Skeletal muscle tissue (tissue), 3 donors: ENCODE measurements at regions not wholly inside any gene's neighbourhood (a gene's known extent, or its start where the extent isn't known, plus 50 kb on each side); places are given as distances from the start of the nearest gene placed in this dataset.

Experiments
- H3K27ac ChIP-seq: one replicate; pipeline ENCODE4 v1.7.0; 2013; ENCODE audit warnings: mild to moderate bottlenecking, low read depth, low read length, inconsistent platforms
- H3K27me3 ChIP-seq, 3 donors: one replicate each; pipeline ENCODE4 v1.7.0; 2013; ENCODE audit warnings: low read length in 3 of 3; ENCODE audit not compliant: control insufficient read depth in 3 of 3, insufficient read depth in 3 of 3
- H3K36me3 ChIP-seq, 3 donors: one replicate each; pipeline ENCODE4 v1.7.0; 2013; ENCODE audit warnings: low read length in 3 of 3; ENCODE audit not compliant: control insufficient read depth in 3 of 3, insufficient read depth in 3 of 3
- H3K4me1 ChIP-seq, 3 donors: one replicate each; pipeline ENCODE4 v1.7.0; 2013; ENCODE audit warnings: low read length in 3 of 3, mild to moderate bottlenecking in 3 of 3; ENCODE audit not compliant: control insufficient read depth in 3 of 3, insufficient read depth in 3 of 3
- H3K4me3 ChIP-seq, 3 donors: one replicate each; pipeline ENCODE4 v1.7.0; 2013; ENCODE audit warnings: low read length in 3 of 3
- H3K9ac ChIP-seq, 3 donors: one replicate each; pipeline ENCODE4 v1.7.0; 2013; ENCODE audit warnings: low read length in 3 of 3, mild to moderate bottlenecking in 3 of 3, moderate library complexity in 2 of 3, low read depth in 1 of 3
- H3K9me3 ChIP-seq, 3 donors: one replicate each; pipeline ENCODE4 v1.7.0; 2013; ENCODE audit warnings: low read length in 3 of 3; ENCODE audit not compliant: control insufficient read depth in 3 of 3
- donor health status: Osteomylitis.

DNA sequence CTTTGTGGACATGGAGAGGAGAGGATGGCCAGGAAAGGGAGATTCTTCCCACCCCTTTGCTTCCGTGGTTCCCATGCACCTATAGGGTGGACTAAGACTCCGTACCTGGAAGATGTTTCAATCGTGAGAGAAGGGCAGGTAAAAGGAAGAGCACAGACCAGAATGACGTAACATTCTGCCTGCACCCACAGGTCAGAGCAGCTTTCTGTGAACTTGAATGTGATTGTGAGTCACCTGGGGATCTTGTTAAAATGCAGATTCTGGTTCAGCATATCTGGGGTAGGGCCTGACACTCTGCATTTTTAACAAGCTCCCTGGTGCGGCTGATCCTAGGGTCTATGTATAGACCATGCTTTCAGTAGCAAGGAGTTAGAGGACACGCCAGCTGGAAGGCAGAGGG lies 164.1 kb upstream of the SGK1 start:
- Histone ChIP-seq H3K36me3 (no peaks in the 10 kb centered on the region), H3K9me3 (no peaks in the 10 kb centered on the region), H3K27me3 (no peaks in the 10 kb centered on the region), H3K27ac (no peak overlapping the region), H3K4me1 (peaks cover 14 to 21% (median 21%) of the 10 kb centered on the region in 3 donors), H3K9ac (no peak overlapping the region), H3K4me3 (no peak overlapping the region)

DNA sequence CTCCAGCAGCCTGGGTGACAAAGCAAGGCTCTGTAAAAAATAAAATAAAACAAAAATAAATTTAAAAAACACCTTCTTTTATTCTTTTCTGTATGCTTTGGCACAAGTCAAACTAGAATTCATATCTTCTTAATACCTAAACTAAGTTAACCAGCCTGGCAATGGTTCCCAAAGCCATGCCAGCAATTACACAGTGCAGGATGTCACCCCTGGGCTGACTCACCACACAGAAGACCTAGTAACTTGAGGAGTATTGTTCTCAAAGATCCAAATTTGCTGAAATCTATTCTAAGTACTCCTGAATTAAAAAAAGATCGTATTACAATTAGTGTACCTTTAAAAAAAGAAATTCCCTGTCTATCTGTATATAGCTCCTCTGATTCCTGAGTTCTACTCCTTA lies 162.7 kb upstream of the SGK1 start:
- Histone ChIP-seq H3K27me3 (no peaks in the 10 kb centered on the region), H3K36me3 (no peaks in the 10 kb centered on the region), H3K9me3 (no peaks in the 10 kb centered on the region), H3K4me3 (no peak overlapping the region), H3K27ac (no peak overlapping the region), H3K4me1 (peaks cover 14 to 21% (median 21%) of the 10 kb centered on the region in 3 donors), H3K9ac (no peak overlapping the region)

DNA sequence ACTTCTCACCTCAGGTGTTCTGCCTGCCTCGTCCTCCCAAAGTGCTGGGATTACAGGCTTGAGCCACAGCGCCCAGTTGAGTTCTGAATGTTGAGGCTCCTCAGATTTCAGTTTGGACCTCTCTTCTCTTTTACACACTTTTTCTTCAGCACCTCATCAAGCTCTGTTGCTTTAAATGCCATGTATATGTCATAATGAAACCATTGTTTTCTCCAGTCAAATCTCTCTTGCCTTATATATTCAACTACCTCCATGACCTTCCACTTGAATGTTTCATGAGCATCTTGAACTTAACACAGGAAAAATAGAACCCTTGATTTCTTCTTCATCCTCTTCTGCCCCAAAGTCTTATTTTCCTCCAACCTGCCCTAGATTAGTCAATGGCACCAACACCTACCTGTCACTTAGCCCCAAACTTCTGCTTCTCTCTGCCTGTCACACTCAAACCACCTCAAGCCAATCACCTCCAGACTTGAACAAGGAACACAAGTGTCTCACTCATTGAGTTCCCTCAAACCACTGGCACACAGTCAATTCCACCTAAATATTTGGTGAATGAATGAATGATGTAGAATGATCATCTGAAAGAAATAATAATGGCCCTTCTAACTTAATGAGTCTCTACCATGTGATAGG lies 161.0 kb upstream of the SGK1 start:
- no peak overlapping the region for H3K4me3 ChIP-seq
- H3K9ac ChIP-seq = no peak overlapping the region
- H3K36me3 ChIP-seq = no peaks in the 10 kb centered on the region
- H3K27ac ChIP-seq = no peak overlapping the region
- no peaks in the 10 kb centered on the region for H3K9me3 ChIP-seq
- no peaks in the 10 kb centered on the region for H3K27me3 ChIP-seq
- H3K4me1 ChIP-seq = peaks cover 19 to 30% (median 21%) of the 10 kb centered on the region in 3 donors

DNA sequence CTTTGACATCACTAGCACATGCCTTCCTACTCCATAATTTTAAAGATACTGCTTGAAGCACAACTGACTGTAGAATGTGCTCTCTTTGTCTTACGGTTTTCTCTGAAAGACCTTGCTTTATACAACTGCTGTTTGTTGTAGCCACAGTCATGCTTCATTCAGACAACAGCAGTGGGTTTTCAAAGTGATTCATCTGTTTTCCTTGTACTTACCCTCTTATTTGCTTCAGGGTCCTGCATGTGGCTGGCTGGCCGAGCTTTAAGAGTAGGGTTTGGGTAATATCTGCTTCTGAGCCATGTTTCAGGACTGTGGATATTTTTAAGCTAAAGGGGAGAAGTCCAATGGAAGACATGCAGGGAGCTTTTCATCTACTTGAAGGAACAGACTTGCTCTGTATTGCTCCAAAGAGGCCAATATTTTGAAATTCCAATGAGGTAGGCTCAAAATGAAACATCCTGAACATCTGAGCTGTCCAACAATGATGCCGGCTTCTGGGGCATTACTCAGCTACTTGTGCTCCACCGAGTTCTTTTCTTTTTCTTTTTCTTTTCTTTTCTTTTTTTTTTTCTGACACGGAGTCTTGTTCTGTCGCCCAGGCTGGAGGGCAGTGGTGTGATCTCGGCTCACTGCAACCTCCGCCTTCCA lies 160.2 kb upstream of the SGK1 start:
- Histone ChIP-seq H3K27me3 (no peaks in the 10 kb centered on the region), H3K27ac (no peak overlapping the region), H3K9me3 (no peaks in the 10 kb centered on the region), H3K36me3 (no peaks in the 10 kb centered on the region), H3K4me1 (peaks cover 17 to 27% (median 17%) of the 10 kb centered on the region in 3 donors), H3K4me3 (no peak overlapping the region), H3K9ac (no peak overlapping the region)

DNA sequence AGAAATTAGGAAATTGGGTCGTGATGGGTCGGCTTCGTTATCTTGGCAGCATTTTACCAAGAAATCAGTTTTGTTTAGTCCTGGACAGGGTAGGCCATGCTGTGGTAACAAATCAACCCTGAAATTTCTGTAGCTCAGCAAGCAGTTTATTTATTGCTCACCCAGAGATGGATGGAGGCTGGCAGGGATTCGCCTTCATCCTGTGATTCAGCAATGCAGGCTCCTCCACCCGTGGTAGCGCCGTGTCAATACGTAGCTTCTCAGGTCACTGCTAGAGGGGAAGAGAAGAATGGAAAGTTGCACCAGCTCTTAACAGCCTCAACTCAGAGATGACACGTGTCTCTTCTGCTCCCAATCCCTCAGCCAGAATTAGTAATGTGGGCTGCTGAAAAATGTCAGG lies 157.0 kb upstream of the SGK1 start:
- no peak overlapping the region for H3K4me3 ChIP-seq
- H3K36me3 ChIP-seq = no peaks in the 10 kb centered on the region
- H3K27ac ChIP-seq = peak overlapping the region; percentile 20
- no peaks in the 10 kb centered on the region for H3K27me3 ChIP-seq
- H3K9ac ChIP-seq = no peak overlapping the region
- no peaks in the 10 kb centered on the region for H3K9me3 ChIP-seq
- peaks cover 5 to 13% (median 5%) of the 10 kb centered on the region in 3 donors for H3K4me1 ChIP-seq

DNA sequence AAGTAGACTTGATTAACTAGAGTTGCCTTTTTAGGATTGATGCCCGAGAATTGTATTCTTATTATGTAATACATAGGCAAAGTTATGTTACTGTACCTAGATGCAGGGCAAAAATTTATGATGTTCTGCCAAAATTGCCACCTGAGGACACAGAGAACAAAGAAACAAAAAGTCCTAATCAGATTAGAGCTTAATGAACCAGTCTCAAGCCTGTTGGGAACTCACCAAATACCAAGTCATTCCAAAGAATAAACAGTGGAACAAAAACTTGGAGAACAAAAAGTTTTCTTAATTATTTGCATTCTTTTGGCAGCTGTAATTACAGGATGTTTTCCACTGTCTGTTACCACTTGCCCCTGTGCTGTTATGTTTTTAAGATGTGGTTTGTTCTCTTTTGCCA lies 154.7 kb upstream of the SGK1 start:
- no peak overlapping the region for H3K27ac ChIP-seq
- H3K9ac ChIP-seq = no peak overlapping the region
- H3K36me3 ChIP-seq = no peaks in the 10 kb centered on the region
- H3K9me3 ChIP-seq = no peaks in the 10 kb centered on the region
- H3K4me1 ChIP-seq = peaks cover 13 to 24% (median 14%) of the 10 kb centered on the region in 3 donors
- H3K4me3 ChIP-seq = no peak overlapping the region
- H3K27me3 ChIP-seq = no peaks in the 10 kb centered on the region

- no peaks in the 10 kb centered on the region for H3K9me3 ChIP-seq
- H3K4me1 ChIP-seq = peaks cover 14 to 24% (median 14%) of the 10 kb centered on the region in 3 donors
- H3K27ac ChIP-seq = no peak overlapping the region
- H3K4me3 ChIP-seq = no peak overlapping the region
- H3K36me3 ChIP-seq = no peaks in the 10 kb centered on the region
- H3K27me3 ChIP-seq = no peaks in the 10 kb centered on the region
- H3K9ac ChIP-seq = no peak overlapping the region
Measured at GRCh38 chr6:134472046-134472445, 154.1 kb upstream of the SGK1 start.

- Histone ChIP-seq H3K4me3 (peak overlapping the region in 1 of 3 donors; percentile 11), H3K9me3 (no peaks in the 10 kb centered on the region), H3K27ac (peak overlapping the region; percentile 94)
Measured at GRCh38 chr6:134470457-134470975, 152.6 kb upstream of the SGK1 start.

DNA sequence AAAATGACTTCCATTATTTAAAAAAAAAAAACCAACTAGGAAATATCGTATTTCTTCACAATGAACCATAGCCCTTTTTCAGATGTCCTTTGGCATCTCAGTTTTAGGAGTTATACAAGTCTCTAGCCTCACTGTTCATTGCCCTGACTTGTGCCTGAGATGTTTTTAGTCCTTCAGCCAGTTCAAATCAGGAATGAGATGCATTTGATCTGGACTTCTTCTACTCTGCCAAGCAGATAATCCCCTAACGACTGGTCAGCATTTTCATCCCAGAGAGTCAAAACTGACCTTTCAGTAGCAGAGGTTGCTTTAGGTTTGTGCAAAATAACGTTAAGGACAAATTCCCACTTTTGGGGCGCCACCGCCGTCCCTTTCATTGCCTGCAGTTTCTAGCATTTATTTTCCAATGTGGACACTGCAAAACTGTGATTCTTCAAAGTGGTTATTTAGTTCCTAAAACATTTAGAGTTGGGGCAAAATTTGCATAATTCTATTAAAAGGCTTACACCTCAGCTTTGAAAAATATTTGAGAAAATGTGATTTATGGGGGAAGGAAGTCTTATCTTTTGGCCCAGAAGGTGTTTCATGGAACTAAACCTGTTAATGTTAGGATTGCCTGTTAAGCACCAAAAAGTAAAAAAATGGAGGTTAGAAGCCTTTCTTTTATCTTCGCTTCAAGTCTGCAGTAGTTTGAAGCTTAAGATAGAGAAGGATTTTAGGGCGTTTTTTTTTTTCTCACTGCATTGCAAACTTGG lies 152.0 kb upstream of the SGK1 start:
- H3K36me3 ChIP-seq = no peaks in the 10 kb centered on the region
- no peaks in the 10 kb centered on the region for H3K9me3 ChIP-seq
- no peak overlapping the region for H3K4me3 ChIP-seq
- H3K9ac ChIP-seq = peak overlapping the region; percentile 54 to 84 (median 71)
- peaks cover 18 to 23% (median 19%) of the 10 kb centered on the region in 3 donors for H3K4me1 ChIP-seq
- H3K27me3 ChIP-seq = no peaks in the 10 kb centered on the region
- H3K27ac ChIP-seq = peak overlapping the region; percentile 94

More at GRCh38 chr6:134470457-134470975, 152.6 kb upstream of the SGK1 start:
- Histone ChIP-seq H3K36me3 (no peaks in the 10 kb centered on the region), H3K9ac (peak overlapping the region in 2 of 3 donors; percentile 27 to 47), H3K27me3 (no peaks in the 10 kb centered on the region), H3K4me1 (peaks cover 17 to 29% (median 19%) of the 10 kb centered on the region in 3 donors)
